ENCODE measurements at regions not wholly inside any gene's neighbourhood (a gene's known extent, or its start where the extent isn't known, plus 50 kb on each side); places are given as distances from the start of the nearest gene placed in this dataset.

DNA sequence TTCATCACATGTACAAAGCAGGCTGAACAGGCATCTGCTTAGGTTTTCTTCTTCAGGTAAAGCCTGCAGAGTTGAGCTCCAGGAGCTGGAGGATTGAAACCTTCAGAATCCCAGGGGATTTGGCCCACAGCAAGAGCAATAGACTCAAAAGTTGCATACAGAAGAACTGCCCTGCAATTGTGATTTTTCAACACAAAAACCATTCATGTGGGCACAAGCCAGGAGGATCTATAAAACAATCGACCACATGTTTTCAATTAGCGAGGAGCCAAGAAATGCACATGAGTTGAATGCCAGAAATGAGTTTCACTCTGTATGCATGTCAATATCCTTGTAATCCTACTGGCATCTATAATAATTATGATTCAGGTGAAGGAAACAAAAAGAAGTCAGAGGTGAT, 576.4 kb downstream of the HDGFL1 start:
- Histone ChIP-seq H3K27me3 (ENCODE audit: control insufficient read depth, insufficient read depth, low read length) (no peaks in the 10 kb centered on the region), H3K9me3 (ENCODE audit: control insufficient read depth, insufficient read depth, low read depth, low read length) (no peaks in the 10 kb centered on the region), H3K9ac (ENCODE audit: insufficient read depth, low read length) (no peak overlapping the region), H3K79me2 (ENCODE audit: control insufficient read depth, insufficient read depth, low read length) (no peaks in the 10 kb centered on the region), H4K20me1 (ENCODE audit: control insufficient read depth, extremely low read depth, insufficient read depth, low read length) (no peaks in the 10 kb centered on the region), H2AFZ (ENCODE audit: low read length) (no peak overlapping the region), H3K27ac (ENCODE audit: insufficient read depth, low read length) (no peak overlapping the region), H3K36me3 (ENCODE audit: control insufficient read depth, insufficient read depth, low read length) (no peaks in the 10 kb centered on the region), H3K4me3 (replicated peaks in 1 of 4; ENCODE audit: control extremely low read depth in 1 of 4, insufficient read depth in 1 of 4, low read depth in 3 of 4, low read length in 4 of 4) (no peak overlapping the region), H3K4me2 (ENCODE audit: extremely low read depth, insufficient read depth, low read length) (no peak overlapping the region), H3K4me1 (ENCODE audit: control insufficient read depth, extremely low read depth, insufficient read depth, low read length) (no peaks in the 10 kb centered on the region)
- no peak for TF ChIP-seq CTCF (conservative IDR thresholded peaks at IDR 0.05 in 1 of 2, IDR thresholded peaks at IDR 0.05 in 1 of 2; ENCODE audit: low read depth in 1 of 2, low read length in 2 of 2)
- no peak for TF ChIP-seq EZH2 (IDR thresholded peaks at IDR 0.05; ENCODE audit: low read length, missing control alignments)
- peak; percentile 29 to 34 for DNase-seq (ENCODE audit: low read depth in 2 of 2)

DNA sequence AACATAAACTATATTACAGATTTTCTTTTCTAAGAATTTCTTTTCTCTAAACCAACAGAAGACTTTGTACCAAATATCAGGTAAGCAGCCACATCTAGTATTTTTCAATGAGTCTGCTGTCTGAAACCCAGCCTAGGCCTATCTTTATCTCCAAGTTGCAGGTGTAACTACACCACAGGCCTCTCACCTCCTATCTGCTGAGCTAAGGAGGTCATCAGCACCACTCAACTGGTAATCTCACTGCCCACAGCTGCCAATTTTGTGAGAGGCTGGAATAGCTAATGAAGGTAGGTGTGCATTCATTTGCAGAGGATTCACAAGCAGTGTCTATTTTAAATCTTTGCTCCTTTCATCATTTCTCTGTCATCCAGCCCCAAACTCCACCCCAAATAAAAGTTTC, 584.8 kb downstream of the HDGFL1 start:
- H4K20me1 ChIP-seq (ENCODE audit: control insufficient read depth, extremely low read depth, insufficient read depth, low read length): no peaks in the 10 kb centered on the region
- H3K79me2 ChIP-seq (ENCODE audit: control insufficient read depth, insufficient read depth, low read length): no peaks in the 10 kb centered on the region
- DNase-seq (ENCODE audit: low read depth in 2 of 2): no peak
- no peak overlapping the region for H3K4me3 ChIP-seq (replicated peaks in 1 of 4; ENCODE audit: control extremely low read depth in 1 of 4, insufficient read depth in 1 of 4, low read depth in 3 of 4, low read length in 4 of 4)
- H3K4me1 ChIP-seq (ENCODE audit: control insufficient read depth, extremely low read depth, insufficient read depth, low read length): no peaks in the 10 kb centered on the region
- no peak for TF ChIP-seq EZH2 (IDR thresholded peaks at IDR 0.05; ENCODE audit: low read length, missing control alignments)
- no peak for TF ChIP-seq CTCF (conservative IDR thresholded peaks at IDR 0.05 in 1 of 2, IDR thresholded peaks at IDR 0.05 in 1 of 2; ENCODE audit: low read depth in 1 of 2, low read length in 2 of 2)
- no peak overlapping the region for H2AFZ ChIP-seq (ENCODE audit: low read length)
- H3K27ac ChIP-seq (ENCODE audit: insufficient read depth, low read length): no peak overlapping the region
- H3K36me3 ChIP-seq (ENCODE audit: control insufficient read depth, insufficient read depth, low read length): no peaks in the 10 kb centered on the region
- H3K27me3 ChIP-seq (ENCODE audit: control insufficient read depth, insufficient read depth, low read length): no peaks in the 10 kb centered on the region
- no peak overlapping the region for H3K9ac ChIP-seq (ENCODE audit: insufficient read depth, low read length)
- H3K4me2 ChIP-seq (ENCODE audit: extremely low read depth, insufficient read depth, low read length): no peak overlapping the region
- no peaks in the 10 kb centered on the region for H3K9me3 ChIP-seq (ENCODE audit: control insufficient read depth, insufficient read depth, low read depth, low read length)

DNA sequence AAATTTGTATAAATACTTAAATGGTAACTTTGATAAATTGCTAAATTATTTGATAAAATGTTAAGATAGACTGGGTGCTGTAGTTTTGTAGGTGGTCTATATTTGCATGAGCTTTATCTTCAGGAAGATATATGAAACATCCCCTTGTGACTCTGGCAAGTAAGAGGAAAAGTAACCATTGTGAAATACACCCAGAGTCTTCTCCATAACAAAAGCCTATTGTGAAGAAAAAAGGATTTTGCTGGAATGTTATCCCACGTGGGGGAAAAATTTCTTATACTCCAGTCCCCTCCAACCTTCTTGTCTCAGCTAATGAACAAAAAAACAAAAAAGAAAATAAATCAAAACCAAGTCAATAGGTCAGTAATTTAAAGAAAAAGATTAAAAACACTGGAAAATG, 600.7 kb downstream of the HDGFL1 start:
- peaks cover 8% of the 10 kb centered on the region for H3K4me1 ChIP-seq (ENCODE audit: control insufficient read depth, extremely low read depth, insufficient read depth, low read length)
- H3K9ac ChIP-seq (ENCODE audit: insufficient read depth, low read length): no peak overlapping the region
- no peak overlapping the region for H3K4me2 ChIP-seq (ENCODE audit: extremely low read depth, insufficient read depth, low read length)
- H3K79me2 ChIP-seq (ENCODE audit: control insufficient read depth, insufficient read depth, low read length): no peaks in the 10 kb centered on the region
- no peaks in the 10 kb centered on the region for H3K9me3 ChIP-seq (ENCODE audit: control insufficient read depth, insufficient read depth, low read depth, low read length)
- no peak overlapping the region for H2AFZ ChIP-seq (ENCODE audit: low read length)
- H3K36me3 ChIP-seq (ENCODE audit: control insufficient read depth, insufficient read depth, low read length): no peaks in the 10 kb centered on the region
- no peak overlapping the region for H3K27ac ChIP-seq (ENCODE audit: insufficient read depth, low read length)
- no peaks in the 10 kb centered on the region for H4K20me1 ChIP-seq (ENCODE audit: control insufficient read depth, extremely low read depth, insufficient read depth, low read length)
- peak in 1 of 2 donors; percentile 24 for DNase-seq (ENCODE audit: low read depth in 2 of 2)
- no peak overlapping the region for H3K4me3 ChIP-seq (replicated peaks in 1 of 4; ENCODE audit: control extremely low read depth in 1 of 4, insufficient read depth in 1 of 4, low read depth in 3 of 4, low read length in 4 of 4)
- H3K27me3 ChIP-seq (ENCODE audit: control insufficient read depth, insufficient read depth, low read length): no peaks in the 10 kb centered on the region
- TF ChIP-seq CTCF (conservative IDR thresholded peaks at IDR 0.05 in 1 of 2, IDR thresholded peaks at IDR 0.05 in 1 of 2; ENCODE audit: low read depth in 1 of 2, low read length in 2 of 2) (no peak), EZH2 (IDR thresholded peaks at IDR 0.05; ENCODE audit: low read length, missing control alignments) (no peak)
